Kidney capillary endothelial cell (primary cell): ENCODE measurements at regions not wholly inside any gene's neighbourhood (a gene's known extent, or its start where the extent isn't known, plus 50 kb on each side); places are given as distances from the start of the nearest gene placed in this dataset.

Experiments used
- DNase-seq: peaks from one replicate; pipeline ENCODE4 v3.0.0-alpha.2; 2018; ENCODE audit warnings: low spot score

GRCh38 chr4:15374656-15375055 lies 53.2 kb upstream of the C1QTNF7 start:
- DNase-seq = no peak

- DNase-seq = peak; percentile 25
Observed at GRCh38 chr4:15375667-15376066, 52.2 kb upstream of the C1QTNF7 start.

- DNase-seq = no peak
Observed at GRCh38 chr4:15376145-15376544, 51.7 kb upstream of the C1QTNF7 start.

GRCh38 chr4:15376594-15376993 lies 51.2 kb upstream of the C1QTNF7 start:
- peak; percentile 3 for DNase-seq
